ENCODE measurements at regions not wholly inside any gene's neighbourhood (a gene's known extent, or its start where the extent isn't known, plus 50 kb on each side); places are given as distances from the start of the nearest gene placed in this dataset.

GRCh38 chr7:25951414-25952260 lies 200.4 kb upstream of the NFE2L3 start:
- Histone ChIP-seq H3K36me3 (no peaks in the 10 kb centered on the region), H3K4me1 (peaks cover 0 to 23% (median 0%) of the 10 kb centered on the region in 4 donors), H3K27ac (peak overlapping the region; percentile 67 to 86 (median 85)), H3K4me3 (peak overlapping the region; percentile 42 to 91 (median 70)), H3K27me3 (no peaks in the 10 kb centered on the region), H3K9me3 (no peaks in the 10 kb centered on the region)
- TF ChIP-seq POLR2A (IDR thresholded peaks at IDR 0.05) (peak; percentile 95), CTCF (IDR thresholded peaks at IDR 0.05) (no peak)
- ATAC-seq: peak; percentile 6 to 74 (median 46)
- 10% methylated on average over 19 of the region's 46 CpGs for WGBS (ENCODE audit: insufficient coverage, low coverage, low lambda C conversion rate, missing lambda C conversion rate)
- peak in 1 of 3 donors; percentile 57 for DNase-seq
- intact Hi-C loops (cut with DNase I): no loop called here

GRCh38 chr7:25952261-25953057 lies 199.5 kb upstream of the NFE2L3 start:
- Histone ChIP-seq H3K27ac (peak overlapping the region; percentile 67 to 86 (median 85)), H3K4me1 (peaks cover 0 to 23% (median 0%) of the 10 kb centered on the region in 4 donors), H3K27me3 (no peaks in the 10 kb centered on the region), H3K4me3 (peak overlapping the region; percentile 42 to 91 (median 70)), H3K36me3 (no peaks in the 10 kb centered on the region), H3K9me3 (no peaks in the 10 kb centered on the region)
- WGBS (ENCODE audit: insufficient coverage, low coverage, low lambda C conversion rate, missing lambda C conversion rate): 10% methylated on average over 19 of the region's 19 CpGs
- DNase-seq (peak; percentile 76 to 91 (median 88)), ATAC-seq (peak; percentile 63 to 73 (median 68))
- TF ChIP-seq POLR2A (IDR thresholded peaks at IDR 0.05): peak; percentile 70
- TF ChIP-seq CTCF (IDR thresholded peaks at IDR 0.05): peak in 1 of 4 donors; percentile 3
- intact Hi-C loops (cut with DNase I): no loop called here

- intact Hi-C loops (cut with DNase I): no loop called here
- no peaks in the 10 kb centered on the region for H3K9me3 ChIP-seq
- WGBS (ENCODE audit: insufficient coverage, low coverage, low lambda C conversion rate, missing lambda C conversion rate): 86% methylated on average over 1 of the region's 1 CpG
- TF ChIP-seq POLR2A (IDR thresholded peaks at IDR 0.05) (no peak), CTCF (IDR thresholded peaks at IDR 0.05) (no peak)
- no peak overlapping the region for H3K4me3 ChIP-seq
- H3K36me3 ChIP-seq: no peaks in the 10 kb centered on the region
- DNase-seq (no peak), ATAC-seq (no peak)
- H3K27me3 ChIP-seq: no peaks in the 10 kb centered on the region
- H3K27ac ChIP-seq: no peak overlapping the region
- peaks cover 0 to 21% (median 0%) of the 10 kb centered on the region in 4 donors for H3K4me1 ChIP-seq
Observed at GRCh38 chr7:25953859-25954258, 198.1 kb upstream of the NFE2L3 start.

DNA sequence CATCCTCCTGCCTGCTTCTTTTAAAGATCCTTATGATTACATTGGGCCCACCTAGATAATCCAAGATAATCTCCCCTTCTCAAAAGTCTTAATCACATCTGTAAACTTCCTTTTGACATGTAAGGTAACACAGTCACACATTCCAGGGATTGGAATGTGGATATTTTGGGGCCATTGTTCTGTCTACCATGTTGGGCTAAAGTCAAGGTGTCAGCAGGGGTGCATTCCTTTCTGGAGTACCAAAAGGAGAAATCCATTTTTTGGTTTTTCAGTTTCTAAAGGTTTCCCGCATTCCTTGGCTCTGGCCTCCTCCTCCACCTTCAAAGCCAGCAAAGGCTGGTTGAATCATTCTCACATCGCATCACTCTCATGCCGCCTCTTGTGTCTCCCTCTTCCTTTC lies 197.6 kb upstream of the NFE2L3 start:
- TF ChIP-seq POLR2A (IDR thresholded peaks at IDR 0.05) (no peak), CTCF (IDR thresholded peaks at IDR 0.05) (no peak)
- no peak for DNase-seq
- Histone ChIP-seq H3K36me3 (no peaks in the 10 kb centered on the region), H3K27me3 (no peaks in the 10 kb centered on the region), H3K27ac (no peak overlapping the region), H3K4me3 (no peak overlapping the region), H3K4me1 (peaks cover 0 to 16% (median 0%) of the 10 kb centered on the region in 4 donors), H3K9me3 (no peaks in the 10 kb centered on the region)
- 97% methylated on average over 3 of the region's 3 CpGs for WGBS (ENCODE audit: insufficient coverage, low coverage, low lambda C conversion rate, missing lambda C conversion rate)
- ATAC-seq: no peak
- intact Hi-C loops (cut with DNase I): no loop called here
